ENCODE measurements at regions not wholly inside any gene's neighbourhood (a gene's known extent, or its start where the extent isn't known, plus 50 kb on each side); places are given as distances from the start of the nearest gene placed in this dataset.

GRCh38 chr4:160772668-160773067 is 1391.1 kb downstream of the FSTL5 start:
- DNase-seq, result no peak

- DNase-seq, result no peak
Observed at GRCh38 chr4:160795216-160795615, 1368.6 kb downstream of the FSTL5 start.

GRCh38 chr4:160808174-160808573 is 1355.6 kb downstream of the FSTL5 start:
- no peak for DNase-seq

GRCh38 chr4:160809576-160809975 is 1354.2 kb downstream of the FSTL5 start:
- DNase-seq, result no peak

- no peak for DNase-seq
Observed at GRCh38 chr4:160810424-160810823, 1353.4 kb downstream of the FSTL5 start.

GRCh38 chr4:160810941-160811340 is 1352.9 kb downstream of the FSTL5 start:
- DNase-seq, result no peak

GRCh38 chr4:160811956-160812355 is 1351.8 kb downstream of the FSTL5 start:
- no peak for DNase-seq

- DNase-seq, result no peak
Observed at GRCh38 chr4:160814726-160815125, 1349.1 kb downstream of the FSTL5 start.

- no peak for DNase-seq
Observed at GRCh38 chr4:160818571-160818970, 1345.2 kb downstream of the FSTL5 start.

- DNase-seq, result no peak
Observed at GRCh38 chr4:160819791-160820190, 1344.0 kb downstream of the FSTL5 start.

- no peak for DNase-seq
Observed at GRCh38 chr4:160824481-160824880, 1339.3 kb downstream of the FSTL5 start.

GRCh38 chr4:160825644-160826338 is 1338.0 kb downstream of the FSTL5 start:
- no peak for DNase-seq

- no peak for DNase-seq
Observed at GRCh38 chr4:160826339-160826679, 1337.5 kb downstream of the FSTL5 start.

- DNase-seq, result no peak
Observed at GRCh38 chr4:160831165-160831922, 1332.5 kb downstream of the FSTL5 start.

- DNase-seq, result no peak
Observed at GRCh38 chr4:160835789-160836188, 1328.0 kb downstream of the FSTL5 start.

GRCh38 chr4:160836431-160836830 is 1327.4 kb downstream of the FSTL5 start:
- DNase-seq, result no peak

GRCh38 chr4:160846121-160846520 is 1317.7 kb downstream of the FSTL5 start:
- DNase-seq, result no peak

GRCh38 chr4:160847228-160847627 is 1316.6 kb downstream of the FSTL5 start:
- DNase-seq, result no peak

GRCh38 chr4:160848489-160848888 is 1315.3 kb downstream of the FSTL5 start:
- DNase-seq, result no peak

- no peak for DNase-seq
Observed at GRCh38 chr4:160848901-160849760, 1314.7 kb downstream of the FSTL5 start.

- DNase-seq, result no peak
Observed at GRCh38 chr4:160864253-160864652, 1299.5 kb downstream of the FSTL5 start.

GRCh38 chr4:160869899-160870298 is 1293.9 kb downstream of the FSTL5 start:
- DNase-seq, result no peak

- no peak for DNase-seq
Observed at GRCh38 chr4:160872491-160872890, 1291.3 kb downstream of the FSTL5 start.
